H1 (cell line): ENCODE measurements at regions not wholly inside any gene's neighbourhood (a gene's known extent, or its start where the extent isn't known, plus 50 kb on each side); places are given as distances from the start of the nearest gene placed in this dataset.

Experiments used
- CTCF ChIA-PET: fragments of 300-600 bp; sonication (Branson Sonifier 250); formaldehyde crosslinking; loops from one replicate; lab custom pipeline; 2021; ENCODE audit not compliant: partially characterized antibody; lab: Charles Lee
- POLR2A ChIA-PET: fragments of 300-600 bp; sonication (Branson Sonifier 250); formaldehyde crosslinking; loops from one replicate; lab custom pipeline; 2021; ENCODE audit warnings: inconsistent platforms; ENCODE audit not compliant: partially characterized antibody; lab: Charles Lee
- DNase-seq, 2 experiments: peaks; one replicate each; pipeline versions ENCODE4 v3.0.0 to v3.0.0-alpha.2; 2010 to 2022; ENCODE audit warnings: low spot score in 2 of 2, low read depth in 1 of 2, mixed read lengths in 1 of 2
- FAIRE-seq: peaks from 2 replicates; lab custom pipeline; 2011; peaks lifted over from hg19 to GRCh38; lab: Jason Lieb, UNC
- H2AFZ ChIP-seq: 2 replicates; pipeline ENCODE4 v1.8.1; 2012; ENCODE audit warnings: low read length, inconsistent platforms
- H2AK5ac ChIP-seq: 2 replicates; pipeline ENCODE4 v1.6.1; 2013; ENCODE audit warnings: low read depth, low read length
- H2BK120ac ChIP-seq: replicated peaks from 2 replicates; pipeline ENCODE3; 2013; ENCODE audit warnings: low read depth, low read length, inconsistent platforms
- H2BK12ac ChIP-seq: 2 replicates; pipeline ENCODE4 v1.6.1; 2013; ENCODE audit warnings: low read depth, low read length
- H2BK15ac ChIP-seq: 2 replicates; pipeline ENCODE4 v1.6.1; 2013; ENCODE audit warnings: low read length
- H2BK20ac ChIP-seq: 2 replicates; pipeline ENCODE4 v1.6.1; 2013; ENCODE audit warnings: low read length
- H2BK5ac ChIP-seq: 2 replicates; pipeline ENCODE4 v1.6.1; 2013; ENCODE audit warnings: low read depth, low read length
- H3K14ac ChIP-seq: 2 replicates; pipeline ENCODE4 v1.6.1; 2013; ENCODE audit warnings: inconsistent platforms; ENCODE audit not compliant: insufficient read length
- H3K18ac ChIP-seq: 2 replicates; pipeline ENCODE4 v1.6.1; 2013; ENCODE audit warnings: low read length; ENCODE audit errors: extremely low read depth
- H3K23ac ChIP-seq: 2 replicates; pipeline ENCODE4 v1.6.1; 2013; ENCODE audit warnings: inconsistent platforms; ENCODE audit not compliant: insufficient read length
- H3K23me2 ChIP-seq: 2 replicates; pipeline ENCODE4 v1.6.1; 2013; ENCODE audit warnings: low read depth, low read length
- H3K27ac ChIP-seq: 2 replicates; pipeline ENCODE4 v1.6.1; 2011; ENCODE audit warnings: low read depth, low read length, inconsistent platforms
- H3K27me3 ChIP-seq, 4 experiments: replicated peaks in 1 of 4; 1 replicate in 1 of 4; 2 replicates in 3 of 4; pipeline versions ENCODE4 v1.6.1 to v1.8.1; 2011 to 2013; ENCODE audit warnings: low read length in 3 of 4, mild to moderate bottlenecking in 3 of 4, inconsistent platforms in 2 of 4, mixed read lengths in 2 of 4, moderate library complexity in 1 of 4; ENCODE audit not compliant: control insufficient read depth in 3 of 4, insufficient read depth in 3 of 4; ENCODE audit errors: extremely low read depth in 1 of 4
- H3K36me3 ChIP-seq, 4 experiments: 2 replicates each; pipeline versions ENCODE4 v1.6.1 to v1.8.1; 2011 to 2013; ENCODE audit warnings: mild to moderate bottlenecking in 4 of 4, low read length in 3 of 4, moderate library complexity in 2 of 4, control low read depth in 1 of 4, inconsistent platforms in 1 of 4; ENCODE audit not compliant: insufficient read depth in 4 of 4, control insufficient read depth in 2 of 4
- H3K4ac ChIP-seq: replicated peaks from 2 replicates; pipeline ENCODE3; 2013; ENCODE audit warnings: low read length, low read depth, mixed read lengths, inconsistent platforms; ENCODE audit not compliant: insufficient read length
- H3K4me1 ChIP-seq, 4 experiments: replicated peaks in 1 of 4; 1 replicate in 1 of 4; 2 replicates in 3 of 4; pipeline versions ENCODE4 v1.6.1 to v1.8.1; 2011 to 2013; ENCODE audit warnings: low read length in 3 of 4, inconsistent platforms in 2 of 4, mixed read lengths in 1 of 4; ENCODE audit not compliant: insufficient read depth in 4 of 4, control insufficient read depth in 3 of 4
- H3K4me2 ChIP-seq, 2 experiments: 2 replicates each; pipeline versions ENCODE4 v1.6.1 to v1.8.1; 2011 to 2013; ENCODE audit warnings: low read depth in 2 of 2, low read length in 2 of 2, control low read depth in 1 of 2, inconsistent platforms in 1 of 2, mild to moderate bottlenecking in 1 of 2; ENCODE audit not compliant: insufficient read depth in 1 of 2
- H3K4me3 ChIP-seq, 4 experiments: fragments of 200-600, 300-600 bp in 1 of 4; sonication (generic), shearing (Covaris generic), sonication (Bioruptor Twin) in 1 of 4; 2 replicates each; pipeline versions ENCODE4 v1.5.1 to v1.8.1; 2011 to 2016; ENCODE audit warnings: low read length in 4 of 4, low read depth in 3 of 4, control low read depth in 2 of 4, inconsistent platforms in 2 of 4, mild to moderate bottlenecking in 2 of 4, mixed read lengths in 1 of 4, moderate library complexity in 1 of 4; ENCODE audit not compliant: insufficient read depth in 2 of 4; ENCODE audit errors: extremely low read depth in 1 of 4
- H3K56ac ChIP-seq: replicated peaks from 2 replicates; pipeline ENCODE3; 2013; ENCODE audit warnings: low read depth, mild to moderate bottlenecking, mixed read lengths, low read length, inconsistent platforms; ENCODE audit not compliant: insufficient read length
- H3K79me1 ChIP-seq: 2 replicates; pipeline ENCODE4 v1.6.1; 2013; ENCODE audit warnings: low read depth, low read length, control low read depth
- H3K79me2 ChIP-seq, 2 experiments: 2 replicates each; pipeline versions ENCODE4 v1.6.1 to v1.8.1; 2012 to 2013; ENCODE audit warnings: low read length in 2 of 2, mild to moderate bottlenecking in 2 of 2, inconsistent platforms in 1 of 2; ENCODE audit not compliant: insufficient read depth in 2 of 2, control insufficient read depth in 1 of 2
- H3K9ac ChIP-seq, 4 experiments: replicated peaks in 1 of 4; 1 replicate in 1 of 4; 2 replicates in 3 of 4; pipeline versions ENCODE4 v1.6.1 to v1.8.1; 2011 to 2013; ENCODE audit warnings: low read depth in 3 of 4, low read length in 3 of 4, control low read depth in 2 of 4, mild to moderate bottlenecking in 2 of 4, moderate library complexity in 2 of 4, inconsistent platforms in 1 of 4; ENCODE audit errors: extremely low read depth in 1 of 4
- H3K9me3 ChIP-seq, 2 experiments: 2 replicates each; pipeline versions ENCODE4 v1.6.1 to v1.8.1; 2012 to 2013; ENCODE audit warnings: mild to moderate bottlenecking in 2 of 2, moderate library complexity in 2 of 2, control low read depth in 1 of 2, inconsistent platforms in 1 of 2, low read depth in 1 of 2, low read length in 1 of 2, mixed read lengths in 1 of 2; ENCODE audit not compliant: insufficient read depth in 2 of 2
- H4K20me1 ChIP-seq, 2 experiments: replicated peaks in 1 of 2; 2 replicates each; pipeline versions ENCODE3 to v1.8.1; 2011 to 2013; ENCODE audit warnings: inconsistent platforms in 2 of 2, low read length in 2 of 2, mild to moderate bottlenecking in 1 of 2; ENCODE audit not compliant: insufficient read depth in 2 of 2, control insufficient read depth in 1 of 2
- H4K5ac ChIP-seq: 2 replicates; pipeline ENCODE4 v1.6.1; 2013; ENCODE audit warnings: low read length, low read depth, mixed read lengths, inconsistent platforms; ENCODE audit not compliant: insufficient read length
- H4K8ac ChIP-seq: 2 replicates; pipeline ENCODE4 v1.8.0; 2013; ENCODE audit warnings: mild to moderate bottlenecking, moderate library complexity, low read length, inconsistent platforms; ENCODE audit not compliant: insufficient read depth; ENCODE audit errors: extremely low read depth
- H4K91ac ChIP-seq: replicated peaks from 2 replicates; pipeline ENCODE3; 2013; ENCODE audit warnings: low read length, mixed read lengths, inconsistent platforms; ENCODE audit not compliant: insufficient read length
- ASH2L ChIP-seq: fragments of 200-600, 300-600 bp; sonication (generic); IDR thresholded peaks from one replicate; pipeline ENCODE4 v1.7.1; 2017; ENCODE audit warnings: low read length
- BACH1 ChIP-seq: IDR thresholded peaks from 2 replicates; pipeline ENCODE4 v1.6.1; 2012; ENCODE audit warnings: low read length, improper control_type of control experiment
- BRCA1 ChIP-seq: IDR thresholded peaks from 2 replicates; pipeline ENCODE4 v1.6.1; 2012; ENCODE audit warnings: low read depth, low read length, improper control_type of control experiment
- CEBPB ChIP-seq: IDR thresholded peaks from 2 replicates; pipeline ENCODE4 v1.6.1; 2012; ENCODE audit warnings: low read depth, low read length
- CHD2 ChIP-seq: IDR thresholded peaks from 2 replicates; pipeline ENCODE4 v1.6.1; 2012; ENCODE audit warnings: low read length, improper control_type of control experiment
- GABPA ChIP-seq: IDR thresholded peaks from 2 replicates; pipeline ENCODE4 v1.6.1; 2011; ENCODE audit warnings: mild to moderate bottlenecking, low read length, moderate library complexity, borderline replicate concordance; ENCODE audit not compliant: insufficient read depth
- POU5F1 ChIP-seq: IDR thresholded peaks from 2 replicates; pipeline ENCODE4 v1.6.1; 2011; ENCODE audit warnings: low read depth, mild to moderate bottlenecking, low read length, moderate library complexity
- RXRA ChIP-seq: IDR thresholded peaks from 2 replicates; pipeline ENCODE4 v1.6.1; 2011; ENCODE audit warnings: low read depth, mild to moderate bottlenecking, low read length, moderate library complexity; ENCODE audit not compliant: insufficient read depth
- TAF1 ChIP-seq: IDR thresholded peaks from 2 replicates; pipeline ENCODE4 v1.6.1; 2011; ENCODE audit warnings: mild to moderate bottlenecking, low read depth, low read length
- WGBS, 2 experiments: shearing (Covaris generic) in 1 of 2; methylation state at CpG; one replicate each; pipeline versions ENCODE4 v1.1.6 to v1.1.7; 2013 to 2015; ENCODE audit warnings: low lambda C conversion rate in 2 of 2, mixed read lengths in 2 of 2, inconsistent platforms in 1 of 2, low coverage in 1 of 2, missing lambda C conversion rate in 1 of 2; ENCODE audit not compliant: insufficient replicate concordance in 2 of 2, insufficient coverage in 1 of 2, insufficient read length in 1 of 2; ENCODE audit errors: extremely low coverage in 1 of 2, missing lambda C conversion rate in 1 of 2; 5-methylcytosine and 5-hydroxymethylcytosine counted together
- TF ChIP-seq, protein P1 (sequence below): IDR thresholded peaks from 2 replicates; pipeline ENCODE4 v1.6.1; 2012; ENCODE audit warnings: inconsistent platforms

DNA sequence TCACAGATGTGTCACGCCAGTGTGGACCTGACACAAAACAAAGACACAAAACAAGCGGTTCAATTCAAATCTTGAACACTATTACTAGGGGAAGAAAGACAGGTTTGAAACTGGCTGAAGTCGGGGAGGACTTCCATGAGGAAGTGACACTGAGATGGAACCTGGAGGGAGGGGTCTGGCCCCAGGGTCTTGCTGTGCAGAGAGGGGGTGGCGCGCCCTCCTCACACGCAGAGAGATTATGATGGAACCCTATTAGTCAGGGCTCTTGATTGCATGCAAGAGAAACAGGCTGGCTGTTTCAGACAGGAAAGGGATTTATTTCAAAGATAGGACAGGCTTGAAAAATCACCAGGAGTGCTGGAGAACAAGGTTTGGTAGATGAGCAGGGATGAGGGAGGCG is 363.6 kb upstream of the HS6ST1 start:
- H4K20me1 ChIP-seq: no peaks in the 10 kb centered on the region
- H3K36me3 ChIP-seq: no peaks in the 10 kb centered on the region
- peaks cover 0 to 7% (median 2%) of the 10 kb centered on the region in 4 experiments; a peak in 2 of 7 replicates for H3K4me1 ChIP-seq
- H4K91ac ChIP-seq: no peak overlapping the region
- H2AK5ac ChIP-seq: no peak overlapping the region
- H3K23me2 ChIP-seq: no peaks in the 10 kb centered on the region
- no peak overlapping the region for H3K4me2 ChIP-seq
- no peak overlapping the region for H2BK12ac ChIP-seq
- TF ChIP-seq RXRA (no peak), CHD2 (no peak), BACH1 (no peak), ASH2L (no peak), CEBPB (no peak), POU5F1 (no peak), BRCA1 (no peak), GABPA (no peak), TAF1 (no peak)
- TF ChIP-seq, protein P1, sequence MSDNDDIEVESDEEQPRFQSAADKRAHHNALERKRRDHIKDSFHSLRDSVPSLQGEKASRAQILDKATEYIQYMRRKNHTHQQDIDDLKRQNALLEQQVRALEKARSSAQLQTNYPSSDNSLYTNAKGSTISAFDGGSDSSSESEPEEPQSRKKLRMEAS: no peak
- ChIA-PET CTCF (interaction anchor here (1.3 to 1.4 kb wide), 2 partner anchors 13 to 55 kb away, joined by 3 to 6 read pairs; no protein-coding TSS in a partner anchor), POLR2A (no interaction called here)
- H2AFZ ChIP-seq: no peak overlapping the region
- H3K4me3 ChIP-seq: no peak overlapping the region
- no peak overlapping the region for H3K9ac ChIP-seq
- 88% methylated on average over 7 of the region's 7 CpGs; no CpG with 5 or more reads in 1 of the 2 experiments for whole genome bisulfite sequencing, 2 experiments
- no peak overlapping the region for H2BK120ac ChIP-seq
- no peak overlapping the region; the same call in 1 of the 2 replicates for H3K18ac ChIP-seq
- H4K5ac ChIP-seq: no peak overlapping the region
- no peaks in the 10 kb centered on the region; a peak in 1 of 4 replicates for H3K9me3 ChIP-seq
- H2BK15ac ChIP-seq: 0 out of 2 replicates have a peak overlapping the region, but pooled peaks have one; percentile 24
- no peak overlapping the region for H4K8ac ChIP-seq
- H3K79me1 ChIP-seq: no peaks in the 10 kb centered on the region
- no peak overlapping the region for H3K14ac ChIP-seq
- no peak overlapping the region for H2BK5ac ChIP-seq
- no peak overlapping the region for H3K56ac ChIP-seq
- no peak overlapping the region for H3K23ac ChIP-seq
- H3K27ac ChIP-seq: no peak overlapping the region
- DNase-seq (no peak), FAIRE-seq (no peak)
- H3K27me3 ChIP-seq: no peaks in the 10 kb centered on the region
- no peaks in the 10 kb centered on the region for H3K79me2 ChIP-seq
- no peak overlapping the region for H3K4ac ChIP-seq
- peak overlapping the region; percentile 34; the same call in 1 of the 2 replicates for H2BK20ac ChIP-seq
